Esophagus muscularis mucosa (tissue), 4 donors: ENCODE measurements at regions not wholly inside any gene's neighbourhood (a gene's known extent, or its start where the extent isn't known, plus 50 kb on each side); places are given as distances from the start of the nearest gene placed in this dataset.

ENCODE experiments used
- CTCF ChIP-seq, 3 experiments: fragments of 200-600 bp in 2 of 3; fragments of 450-650 bp in 1 of 3; sonication (generic) in 2 of 3; IDR thresholded peaks; one replicate each; pipeline ENCODE4 v1.5.1; 2017 to 2019; ENCODE audit warnings: antibody characterized with exemption in 3 of 3, mild to moderate bottlenecking in 2 of 3, moderate library complexity in 1 of 3
- EP300 ChIP-seq: sonication (generic); formaldehyde crosslinking; IDR thresholded peaks from one replicate; pipeline ENCODE4 v1.6.1; 2017; ENCODE audit warnings: antibody characterized with exemption
- POLR2A ChIP-seq: fragments of 450-650 bp; IDR thresholded peaks from one replicate; pipeline ENCODE4 v1.6.1; 2017; ENCODE audit warnings: antibody characterized with exemption, moderate library complexity, mild to moderate bottlenecking, low read depth
- POLR2AphosphoS5 ChIP-seq, 2 donors: sonication (generic); formaldehyde crosslinking; IDR thresholded peaks; one replicate each; pipeline ENCODE4 v1.6.1; 2017; ENCODE audit warnings: antibody characterized with exemption in 2 of 2

GRCh38 chr11:87430821-87431220, 393.1 kb downstream of the TMEM135 start:
- no peak for TF ChIP-seq CTCF (IDR thresholded peaks at IDR 0.05)
- TF ChIP-seq POLR2A = no peak
- TF ChIP-seq POLR2AphosphoS5 (IDR thresholded peaks at IDR 0.05) = no peak
- TF ChIP-seq EP300 = no peak
